ENCODE measurements at regions not wholly inside any gene's neighbourhood (a gene's known extent, or its start where the extent isn't known, plus 50 kb on each side); places are given as distances from the start of the nearest gene placed in this dataset.

- no peak for DNase-seq
- Histone ChIP-seq H3K4me3 (no peak overlapping the region), H3K36me3 (no peaks in the 10 kb centered on the region), H3K27me3 (no peaks in the 10 kb centered on the region), H3K9me3 (no peaks in the 10 kb centered on the region), H3K27ac (no peak overlapping the region), H3K4me1 (no peaks in the 10 kb centered on the region)
- TF ChIP-seq POLR2A (IDR thresholded peaks at IDR 0.05) (no peak), CTCF (IDR thresholded peaks at IDR 0.05) (no peak)
These were observed 150.4 kb upstream of the CYRIA start for GRCh38 chr2:16816016-16816415.

GRCh38 chr2:16813593-16813992, 148.0 kb upstream of the CYRIA start:
- no peak for DNase-seq
- Histone ChIP-seq H3K27ac (no peak overlapping the region), H3K27me3 (no peaks in the 10 kb centered on the region), H3K4me1 (no peaks in the 10 kb centered on the region), H3K4me3 (no peak overlapping the region), H3K36me3 (no peaks in the 10 kb centered on the region), H3K9me3 (no peaks in the 10 kb centered on the region)
- TF ChIP-seq POLR2A (IDR thresholded peaks at IDR 0.05) (no peak), CTCF (IDR thresholded peaks at IDR 0.05) (no peak)

GRCh38 chr2:16798472-16798871, 132.8 kb upstream of the CYRIA start:
- Histone ChIP-seq H3K27ac (no peak overlapping the region), H3K4me1 (no peaks in the 10 kb centered on the region), H3K4me3 (no peak overlapping the region), H3K36me3 (no peaks in the 10 kb centered on the region), H3K9me3 (no peaks in the 10 kb centered on the region), H3K27me3 (no peaks in the 10 kb centered on the region)
- DNase-seq: no peak
- TF ChIP-seq CTCF (IDR thresholded peaks at IDR 0.05) (no peak), POLR2A (IDR thresholded peaks at IDR 0.05) (no peak)

GRCh38 chr2:16791496-16791895, 125.9 kb upstream of the CYRIA start:
- no peaks in the 10 kb centered on the region for H3K27me3 ChIP-seq
- TF ChIP-seq POLR2A (IDR thresholded peaks at IDR 0.05): no peak
- H3K27ac ChIP-seq: no peak overlapping the region
- DNase-seq: no peak
- no peak overlapping the region for H3K4me3 ChIP-seq
- H3K4me1 ChIP-seq: no peaks in the 10 kb centered on the region
- no peaks in the 10 kb centered on the region for H3K36me3 ChIP-seq
- no peaks in the 10 kb centered on the region for H3K9me3 ChIP-seq

- Histone ChIP-seq H3K36me3 (no peaks in the 10 kb centered on the region), H3K4me3 (no peak overlapping the region), H3K9me3 (no peaks in the 10 kb centered on the region), H3K27me3 (no peaks in the 10 kb centered on the region), H3K4me1 (no peaks in the 10 kb centered on the region), H3K27ac (no peak overlapping the region)
- no peak for TF ChIP-seq CTCF (IDR thresholded peaks at IDR 0.05)
- TF ChIP-seq POLR2A (IDR thresholded peaks at IDR 0.05): no peak
- no peak for DNase-seq
These were observed 119.5 kb upstream of the CYRIA start for GRCh38 chr2:16785149-16785548.

GRCh38 chr2:16784652-16785051, 119.0 kb upstream of the CYRIA start:
- TF ChIP-seq POLR2A (IDR thresholded peaks at IDR 0.05): no peak
- no peak for TF ChIP-seq CTCF (IDR thresholded peaks at IDR 0.05)
- H3K4me1 ChIP-seq: no peaks in the 10 kb centered on the region
- no peak for DNase-seq

More at GRCh38 chr2:16784652-16785051, 119.0 kb upstream of the CYRIA start:
- no peaks in the 10 kb centered on the region for H3K9me3 ChIP-seq
- no peak overlapping the region for H3K4me3 ChIP-seq
- no peaks in the 10 kb centered on the region for H3K36me3 ChIP-seq
- no peak overlapping the region for H3K27ac ChIP-seq
- no peaks in the 10 kb centered on the region for H3K27me3 ChIP-seq
